ENCODE measurements at regions not wholly inside any gene's neighbourhood (a gene's known extent, or its start where the extent isn't known, plus 50 kb on each side); places are given as distances from the start of the nearest gene placed in this dataset.
"Not testable (repeated sequence)": the region's sequence is repeated elsewhere in the genome, so short reads cannot be mapped to it uniquely, and the experiment has no call there.

DNA sequence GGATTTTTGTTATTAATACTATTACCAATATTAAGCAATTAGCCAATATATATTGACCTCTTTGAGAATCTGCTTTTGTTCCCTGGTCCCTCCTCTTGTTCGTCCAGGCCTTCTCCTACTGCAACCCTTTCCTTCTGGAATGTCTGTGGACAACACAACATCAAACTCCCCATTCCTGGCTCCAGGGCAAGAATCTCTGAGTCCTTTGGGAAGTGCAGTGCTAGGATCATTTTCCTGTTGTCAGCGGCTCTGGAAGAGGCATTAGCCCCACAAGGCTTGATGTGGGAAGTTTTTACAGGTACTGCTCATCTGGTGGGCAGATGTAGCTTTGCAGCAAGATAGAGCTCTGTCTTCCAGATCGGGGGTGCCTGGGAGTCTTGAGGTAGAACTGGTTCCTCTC lies 74.3 kb downstream of the RPUSD4 start:
- no peak overlapping the region for H3K9ac ChIP-seq (ENCODE audit: low read depth, low read length)
- no peaks in the 10 kb centered on the region for H3K9me3 ChIP-seq (ENCODE audit: insufficient read depth, low read depth, low read length)
- peaks cover 21% of the 10 kb centered on the region for H3K4me1 ChIP-seq (ENCODE audit: insufficient read depth, low read length)
- no peaks in the 10 kb centered on the region for H3K36me3 ChIP-seq (ENCODE audit: insufficient read depth, low read depth, low read length)
- H3K27ac ChIP-seq (ENCODE audit: low read length) = no peak overlapping the region
- H3K27me3 ChIP-seq (ENCODE audit: insufficient read depth, low read length) = no peaks in the 10 kb centered on the region
- no peak overlapping the region for H3K4me3 ChIP-seq (ENCODE audit: low read length)

GRCh38 chr11:126136507-126136906 lies 73.8 kb upstream of the CDON start:
- peaks cover 21% of the 10 kb centered on the region for H3K4me1 ChIP-seq (ENCODE audit: insufficient read depth, low read length)
- H3K27ac ChIP-seq (ENCODE audit: low read length) = no peak overlapping the region
- H3K36me3 ChIP-seq (ENCODE audit: insufficient read depth, low read depth, low read length) = no peaks in the 10 kb centered on the region
- no peaks in the 10 kb centered on the region for H3K27me3 ChIP-seq (ENCODE audit: insufficient read depth, low read length)
- H3K4me3 ChIP-seq (ENCODE audit: low read length) = no peak overlapping the region
- no peak overlapping the region for H3K9ac ChIP-seq (ENCODE audit: low read depth, low read length)
- H3K9me3 ChIP-seq (ENCODE audit: insufficient read depth, low read depth, low read length) = no peaks in the 10 kb centered on the region

DNA sequence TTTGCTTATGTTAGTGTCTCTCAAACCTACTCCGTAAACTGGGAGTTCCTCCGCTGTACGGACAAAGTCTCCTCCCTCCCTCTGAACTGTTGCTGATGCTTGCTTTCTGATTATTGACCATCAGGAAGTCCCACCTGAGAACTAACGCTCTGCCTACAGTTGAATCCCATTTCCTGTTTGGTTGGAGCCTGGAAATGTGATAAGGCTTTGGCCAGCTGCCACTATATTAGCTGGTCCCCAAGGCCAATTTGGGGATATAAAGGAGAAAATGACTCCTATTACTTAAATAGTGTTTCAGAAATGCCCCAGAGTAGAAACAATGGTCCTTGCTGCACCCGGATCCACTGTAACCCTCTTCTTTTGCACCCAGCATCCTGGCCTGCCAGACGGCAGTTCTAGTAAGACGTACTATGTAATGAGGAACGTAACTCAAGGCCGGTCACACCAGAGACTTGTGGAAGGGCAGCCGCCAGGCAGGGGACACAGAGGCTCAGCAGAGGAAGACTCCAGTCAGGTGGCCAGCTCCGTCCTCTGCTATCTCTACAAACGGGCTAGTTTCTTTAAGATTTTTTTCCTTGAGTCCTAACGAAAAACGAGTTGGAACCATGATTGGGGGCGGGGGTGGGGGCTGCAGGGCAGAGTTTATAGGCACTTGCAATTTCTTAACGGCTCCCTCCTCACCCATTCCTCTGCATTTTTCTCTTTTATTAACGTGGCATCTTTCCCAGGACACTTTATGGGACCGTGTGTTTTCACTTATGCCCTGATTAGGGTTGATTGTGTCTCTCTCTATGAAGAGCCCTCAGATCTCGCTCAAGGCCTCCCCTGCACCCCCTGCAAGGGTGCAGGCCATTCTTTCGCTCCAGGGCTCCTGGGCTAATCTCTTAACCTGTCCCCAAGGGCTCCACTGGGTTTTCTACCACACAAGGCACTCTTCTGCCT lies 72.8 kb upstream of the CDON start:
- Histone ChIP-seq H3K9ac (ENCODE audit: low read depth, low read length) (no peak overlapping the region), H3K4me3 (ENCODE audit: low read length) (no peak overlapping the region), H3K27me3 (ENCODE audit: insufficient read depth, low read length) (no peaks in the 10 kb centered on the region), H3K4me1 (ENCODE audit: insufficient read depth, low read length) (peaks cover 21% of the 10 kb centered on the region), H3K36me3 (ENCODE audit: insufficient read depth, low read depth, low read length) (no peaks in the 10 kb centered on the region), H3K9me3 (ENCODE audit: insufficient read depth, low read depth, low read length) (no peaks in the 10 kb centered on the region), H3K27ac (ENCODE audit: low read length) (no peak overlapping the region)

GRCh38 chr11:126134461-126135155 lies 71.9 kb upstream of the CDON start:
- no peaks in the 10 kb centered on the region for H3K27me3 ChIP-seq (ENCODE audit: insufficient read depth, low read length)
- no peaks in the 10 kb centered on the region for H3K9me3 ChIP-seq (ENCODE audit: insufficient read depth, low read depth, low read length)
- no peak overlapping the region for H3K9ac ChIP-seq (ENCODE audit: low read depth, low read length)
- H3K36me3 ChIP-seq (ENCODE audit: insufficient read depth, low read depth, low read length) = no peaks in the 10 kb centered on the region
- H3K4me3 ChIP-seq (ENCODE audit: low read length) = no peak overlapping the region
- no peak overlapping the region for H3K27ac ChIP-seq (ENCODE audit: low read length)
- H3K4me1 ChIP-seq (ENCODE audit: insufficient read depth, low read length) = peaks cover 17% of the 10 kb centered on the region

GRCh38 chr11:126133901-126134300 lies 71.2 kb upstream of the CDON start:
- Histone ChIP-seq H3K9me3 (ENCODE audit: insufficient read depth, low read depth, low read length) (no peaks in the 10 kb centered on the region), H3K4me1 (ENCODE audit: insufficient read depth, low read length) (peaks cover 10% of the 10 kb centered on the region), H3K27ac (ENCODE audit: low read length) (no peak overlapping the region), H3K9ac (ENCODE audit: low read depth, low read length) (no peak overlapping the region), H3K27me3 (ENCODE audit: insufficient read depth, low read length) (no peaks in the 10 kb centered on the region), H3K36me3 (ENCODE audit: insufficient read depth, low read depth, low read length) (no peaks in the 10 kb centered on the region), H3K4me3 (ENCODE audit: low read length) (no peak overlapping the region)

DNA sequence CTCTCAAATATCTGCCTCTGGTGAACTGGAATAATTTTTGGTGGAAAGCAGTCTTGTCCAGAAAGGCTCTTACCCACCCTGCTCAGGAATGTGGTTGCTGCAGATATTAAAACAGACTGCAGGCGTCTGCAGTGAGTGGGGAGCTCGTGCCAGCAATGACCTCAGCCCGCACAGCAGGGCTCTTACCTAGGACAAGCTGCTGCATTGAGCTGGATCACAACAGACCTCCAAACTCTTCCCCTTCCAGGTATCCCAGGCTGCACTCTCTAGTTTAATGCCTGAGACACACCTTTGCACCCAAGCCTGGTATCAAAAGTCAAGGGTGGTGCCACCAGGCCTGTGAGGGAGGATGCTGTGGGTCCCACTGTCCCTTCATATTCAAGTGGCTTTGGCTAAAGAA lies 69.7 kb upstream of the CDON start:
- Histone ChIP-seq H3K9ac (ENCODE audit: low read depth, low read length) (no peak overlapping the region), H3K4me3 (ENCODE audit: low read length) (no peak overlapping the region), H3K36me3 (ENCODE audit: insufficient read depth, low read depth, low read length) (no peaks in the 10 kb centered on the region), H3K9me3 (ENCODE audit: insufficient read depth, low read depth, low read length) (no peaks in the 10 kb centered on the region), H3K27me3 (ENCODE audit: insufficient read depth, low read length) (no peaks in the 10 kb centered on the region), H3K27ac (ENCODE audit: low read length) (no peak overlapping the region), H3K4me1 (ENCODE audit: insufficient read depth, low read length) (peaks cover 9% of the 10 kb centered on the region)

GRCh38 chr11:126130781-126131180 lies 68.1 kb upstream of the CDON start:
- H3K4me3 ChIP-seq (ENCODE audit: low read length); H3K27me3 ChIP-seq (ENCODE audit: insufficient read depth, low read length); H3K9ac ChIP-seq (ENCODE audit: low read depth, low read length); H3K36me3 ChIP-seq (ENCODE audit: insufficient read depth, low read depth, low read length); H3K27ac ChIP-seq (ENCODE audit: low read length); H3K4me1 ChIP-seq (ENCODE audit: insufficient read depth, low read length); H3K9me3 ChIP-seq (ENCODE audit: insufficient read depth, low read depth, low read length): not testable (repeated sequence)

DNA sequence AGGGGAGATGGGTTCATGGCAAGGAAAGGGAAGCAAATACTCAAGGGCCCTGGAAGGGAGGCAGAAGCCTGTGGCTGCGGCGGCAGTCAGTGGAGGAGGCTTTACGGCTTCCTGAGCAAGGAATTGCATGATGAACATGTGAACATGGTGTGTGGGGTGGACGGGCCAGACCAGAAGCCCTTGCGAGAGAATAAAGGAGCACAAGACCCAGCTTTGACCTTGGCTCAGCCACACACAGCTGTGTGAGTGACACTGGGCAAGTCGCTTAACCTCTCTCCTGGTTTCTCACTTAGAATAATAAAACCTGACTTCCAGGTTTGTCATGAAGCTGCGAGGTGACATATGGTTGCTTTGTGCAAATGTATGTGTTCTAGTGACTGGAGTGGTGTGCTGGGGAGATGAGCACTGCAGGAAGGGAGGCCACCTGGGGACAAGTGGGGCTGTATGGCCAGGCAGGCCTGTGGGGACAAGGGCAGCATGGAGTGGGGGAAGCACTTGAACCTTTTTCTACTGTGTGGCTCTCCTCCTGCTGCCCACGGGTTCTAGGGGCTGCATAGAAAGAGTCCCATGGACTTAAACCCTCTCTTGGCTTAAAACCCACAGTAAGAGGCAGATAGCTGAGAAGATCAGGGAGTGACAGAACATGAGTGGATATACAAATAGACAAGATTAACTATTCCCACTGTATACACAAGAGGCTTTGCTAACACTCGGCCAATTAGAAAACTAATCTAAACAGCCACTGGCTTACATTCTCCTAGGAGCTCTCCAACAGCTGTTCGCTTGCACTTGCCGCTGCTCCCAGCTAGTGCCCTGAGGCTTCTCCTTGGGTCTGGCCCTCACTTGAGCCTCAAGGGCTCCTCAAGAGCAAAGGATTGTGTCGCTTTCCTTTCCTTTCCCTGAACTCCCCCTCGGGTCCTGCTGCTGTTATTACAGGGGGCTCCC lies 67.3 kb upstream of the CDON start:
- Histone ChIP-seq H3K4me3 (ENCODE audit: low read length) (no peak overlapping the region), H3K9me3 (ENCODE audit: insufficient read depth, low read depth, low read length) (no peaks in the 10 kb centered on the region), H3K36me3 (ENCODE audit: insufficient read depth, low read depth, low read length) (no peaks in the 10 kb centered on the region), H3K4me1 (ENCODE audit: insufficient read depth, low read length) (peaks cover 9% of the 10 kb centered on the region), H3K27me3 (ENCODE audit: insufficient read depth, low read length) (no peaks in the 10 kb centered on the region), H3K9ac (ENCODE audit: low read depth, low read length) (no peak overlapping the region), H3K27ac (ENCODE audit: low read length) (no peak overlapping the region)

- Histone ChIP-seq H3K4me1 (ENCODE audit: insufficient read depth, low read length) (peaks cover 8% of the 10 kb centered on the region), H3K27ac (ENCODE audit: low read length) (no peak overlapping the region), H3K27me3 (ENCODE audit: insufficient read depth, low read length) (no peaks in the 10 kb centered on the region), H3K36me3 (ENCODE audit: insufficient read depth, low read depth, low read length) (no peaks in the 10 kb centered on the region), H3K4me3 (ENCODE audit: low read length) (no peak overlapping the region), H3K9me3 (ENCODE audit: insufficient read depth, low read depth, low read length) (no peaks in the 10 kb centered on the region), H3K9ac (ENCODE audit: low read depth, low read length) (no peak overlapping the region)
Measured at GRCh38 chr11:126127898-126128297, 65.2 kb upstream of the CDON start.

DNA sequence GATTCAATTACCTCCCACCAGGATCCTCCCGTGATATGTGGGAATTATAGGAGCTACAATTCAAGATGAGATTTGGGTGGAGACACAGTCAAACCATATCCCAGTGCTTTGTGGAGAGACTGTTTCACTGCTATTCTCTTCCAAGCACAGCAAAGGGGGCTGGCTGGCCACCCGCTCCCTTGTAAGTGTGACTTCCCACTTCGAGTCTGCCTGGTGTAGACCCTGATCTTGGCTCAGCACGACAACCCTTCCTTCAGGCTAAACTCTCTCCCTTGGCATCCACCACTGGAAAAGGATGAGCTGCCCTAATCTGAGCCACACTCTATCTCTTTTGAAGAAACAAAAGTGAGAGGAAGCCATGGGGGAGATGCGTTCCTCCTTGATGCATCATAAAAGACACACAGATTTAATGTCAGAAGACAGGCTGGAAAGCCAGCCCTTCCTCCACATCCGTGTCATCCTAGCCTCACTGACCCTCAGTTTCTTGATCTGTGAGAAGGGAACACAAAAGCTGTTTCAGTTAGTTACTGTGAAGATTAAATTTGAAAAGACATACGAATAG lies 64.7 kb upstream of the CDON start:
- Histone ChIP-seq H3K9ac (ENCODE audit: low read depth, low read length) (no peak overlapping the region), H3K4me1 (ENCODE audit: insufficient read depth, low read length) (peaks cover 2% of the 10 kb centered on the region)

DNA sequence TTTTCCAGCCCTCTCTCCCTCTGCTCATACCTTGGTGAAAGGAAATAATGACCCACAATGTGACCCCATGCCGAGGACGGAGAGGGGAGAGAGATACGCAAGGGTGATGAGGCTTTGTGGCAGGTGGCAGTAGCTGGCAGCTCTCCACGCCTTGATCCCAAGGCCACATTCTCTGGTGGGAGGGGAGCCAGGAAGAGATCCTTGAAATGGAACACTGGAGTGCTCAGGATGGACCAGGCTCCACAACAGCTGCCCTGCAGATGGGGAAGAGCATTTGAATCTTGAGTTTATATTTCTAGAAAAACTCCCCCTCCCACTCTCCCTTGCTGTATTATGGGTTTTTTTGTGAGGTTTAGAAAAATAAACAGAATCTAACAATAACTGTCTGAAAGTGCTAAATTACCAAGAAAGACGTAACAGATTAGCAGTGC lies 61.6 kb upstream of the CDON start:
- Histone ChIP-seq H3K27me3 (ENCODE audit: insufficient read depth, low read length) (no peaks in the 10 kb centered on the region), H3K4me3 (ENCODE audit: low read length) (no peak overlapping the region), H3K4me1 (ENCODE audit: insufficient read depth, low read length) (no peaks in the 10 kb centered on the region), H3K9ac (ENCODE audit: low read depth, low read length) (no peak overlapping the region), H3K27ac (ENCODE audit: low read length) (no peak overlapping the region), H3K9me3 (ENCODE audit: insufficient read depth, low read depth, low read length) (no peaks in the 10 kb centered on the region), H3K36me3 (ENCODE audit: insufficient read depth, low read depth, low read length) (no peaks in the 10 kb centered on the region)

More for the DNA sequence above, 64.7 kb upstream of the CDON start:
- Histone ChIP-seq H3K36me3 (ENCODE audit: insufficient read depth, low read depth, low read length) (no peaks in the 10 kb centered on the region), H3K4me3 (ENCODE audit: low read length) (no peak overlapping the region), H3K27ac (ENCODE audit: low read length) (no peak overlapping the region), H3K27me3 (ENCODE audit: insufficient read depth, low read length) (no peaks in the 10 kb centered on the region), H3K9me3 (ENCODE audit: insufficient read depth, low read depth, low read length) (no peaks in the 10 kb centered on the region)
